Activated naive CD4-positive, alpha-beta T cell treated with anti-CD3 and anti-CD28 coated beads, Interleukin-2, amount 50 U/mL, for 16 hours (primary cell): ENCODE measurements at regions not wholly inside any gene's neighbourhood (a gene's known extent, or its start where the extent isn't known, plus 50 kb on each side); places are given as distances from the start of the nearest gene placed in this dataset.

Source experiments
- DNase-seq: peaks from one replicate; pipeline ENCODE4 v3.0.0-alpha.2; 2020

GRCh38 chr7:130897515-130898419 lies 163.8 kb upstream of the KLF14 start:
- no peak for DNase-seq

GRCh38 chr7:130899071-130899560 lies 165.1 kb upstream of the KLF14 start:
- no peak for DNase-seq

GRCh38 chr7:130899638-130900401 lies 165.8 kb upstream of the KLF14 start:
- no peak for DNase-seq

GRCh38 chr7:130900471-130901076 lies 166.6 kb upstream of the KLF14 start:
- no peak for DNase-seq

- no peak for DNase-seq
These were observed 167.3 kb upstream of the KLF14 start for GRCh38 chr7:130901209-130901783.

- DNase-seq: no peak
These were observed 168.8 kb upstream of the KLF14 start for GRCh38 chr7:130902755-130903357.

- DNase-seq: no peak
These were observed 169.5 kb upstream of the KLF14 start for GRCh38 chr7:130903358-130903974.

GRCh38 chr7:130904031-130904757 lies 170.2 kb upstream of the KLF14 start:
- DNase-seq: no peak

- no peak for DNase-seq
These were observed 170.8 kb upstream of the KLF14 start for GRCh38 chr7:130904792-130905191.

- DNase-seq: no peak
These were observed 172.6 kb upstream of the KLF14 start for GRCh38 chr7:130906575-130906974.

GRCh38 chr7:130907439-130907838 lies 173.4 kb upstream of the KLF14 start:
- DNase-seq: no peak

- no peak for DNase-seq
These were observed 174.5 kb upstream of the KLF14 start for GRCh38 chr7:130908345-130909160.

GRCh38 chr7:130909161-130909836 lies 175.3 kb upstream of the KLF14 start:
- DNase-seq: no peak

GRCh38 chr7:130909881-130910672 lies 176.1 kb upstream of the KLF14 start:
- no peak for DNase-seq

- no peak for DNase-seq
These were observed 177.2 kb upstream of the KLF14 start for GRCh38 chr7:130910949-130911944.

- no peak for DNase-seq
These were observed 178.3 kb upstream of the KLF14 start for GRCh38 chr7:130912082-130912861.
